K562 (cell line): ENCODE measurements at regions not wholly inside any gene's neighbourhood (a gene's known extent, or its start where the extent isn't known, plus 50 kb on each side); places are given as distances from the start of the nearest gene placed in this dataset.
A peak's percentile ranks its signal among the peaks of the same experiment; 100 is the strongest.

Source experiments
- ATAC-seq: fragments of 200-7000 bp; cut with Tn5 transposase; 3 replicates; pipeline ENCODE4 v1.9.1; 2020; ENCODE audit warnings: moderate library complexity
- BruUV-seq: library from RNA; stranded (reverse); fragments of 400-500 nt; replicated peaks from 2 replicates; lab custom pipeline; 2021; lab: Mats Ljungman, UMichigan
- CTCF ChIA-PET: fragments of 300-600 bp; formaldehyde crosslinking; extraction: SDS; loops from one replicate; lab custom pipeline; 2021; ENCODE audit warnings: low intra/inter-chr PET ratio; lab: Yijun Ruan, JAX
- POLR2A ChIA-PET: fragments of 300-600, 350-650 bp; sonication (Branson Sonifier 250); formaldehyde crosslinking; extraction: SDS; loops from one replicate; lab custom pipeline; 2021; ENCODE audit warnings: antibody characterized with exemption, inconsistent platforms; lab: Yijun Ruan, JAX
- DNase-seq, 4 experiments: peaks; one replicate each; pipeline versions ENCODE4 v3.0.0 to v3.0.0-alpha.2; 2011 to 2018; ENCODE audit warnings: low spot score in 3 of 4, mixed read lengths in 3 of 4; ENCODE audit errors: extremely low read depth in 1 of 4
- FAIRE-seq: peaks from 2 replicates; lab custom pipeline; 2011; peaks lifted over from hg19 to GRCh38; lab: Jason Lieb, UNC
- H2AFZ ChIP-seq: 2 replicates; pipeline ENCODE4 v1.6.0; 2011; ENCODE audit warnings: low read depth, low read length, control low read depth, inconsistent platforms
- H3K27ac ChIP-seq: fragments of 200-600 bp; 3 replicates; pipeline ENCODE4 v1.8.0; 2011; ENCODE audit warnings: low read depth, mild to moderate bottlenecking, control low read depth, inconsistent platforms, low read length, moderate library complexity, mixed read lengths; ENCODE audit errors: extremely low read depth
- H3K27me3 ChIP-seq, 2 experiments: fragments of 300-600 bp in 1 of 2; 2 replicates in 1 of 2; 3 replicates in 1 of 2; pipeline versions ENCODE4 v1.6.0 to v1.8.0; 2011; ENCODE audit warnings: inconsistent platforms in 2 of 2, low read length in 2 of 2, mild to moderate bottlenecking in 1 of 2, mixed read lengths in 1 of 2, moderate library complexity in 1 of 2; ENCODE audit not compliant: control insufficient read depth in 2 of 2, insufficient read depth in 2 of 2
- H3K36me3 ChIP-seq: fragments of 300-600 bp; 3 replicates; pipeline ENCODE4 v1.8.0; 2011; ENCODE audit warnings: mild to moderate bottlenecking, low read length, inconsistent platforms; ENCODE audit not compliant: control insufficient read depth, insufficient read depth
- H3K4me1 ChIP-seq, 2 experiments: fragments of 200-600 bp in 1 of 2; replicated peaks in 1 of 2; 2 replicates in 1 of 2; 3 replicates in 1 of 2; pipeline versions ENCODE4 v1.5.1 to v1.8.0; 2011; ENCODE audit warnings: inconsistent platforms in 2 of 2, low read length in 2 of 2, mild to moderate bottlenecking in 1 of 2, mixed read lengths in 1 of 2, moderate library complexity in 1 of 2; ENCODE audit not compliant: control insufficient read depth in 2 of 2, insufficient read depth in 2 of 2
- H3K4me2 ChIP-seq: 2 replicates; pipeline ENCODE4 v1.6.1; 2011; ENCODE audit warnings: low read length, control low read depth, inconsistent platforms, mixed read lengths; ENCODE audit not compliant: insufficient read depth
- H3K4me3 ChIP-seq: fragments of 200-600 bp; sonication (generic), shearing (Covaris generic); 2 replicates; pipeline ENCODE4 v1.5.1; 2016; ENCODE audit warnings: control low read depth, inconsistent platforms
- H3K79me2 ChIP-seq: fragments of 200-600 bp; 3 replicates; pipeline ENCODE4 v1.8.0; 2011; ENCODE audit warnings: low read length, inconsistent platforms; ENCODE audit not compliant: control insufficient read depth, insufficient read depth
- H3K9ac ChIP-seq, 2 experiments: 2 replicates each; pipeline versions ENCODE4 v1.6.0 to v1.6.1; 2011; ENCODE audit warnings: low read depth in 2 of 2, low read length in 2 of 2, control low read depth in 1 of 2, inconsistent platforms in 1 of 2, mild to moderate bottlenecking in 1 of 2, mixed read lengths in 1 of 2; ENCODE audit not compliant: insufficient read depth in 1 of 2
- H3K9me1 ChIP-seq: one replicate; pipeline ENCODE4 v1.6.0; 2011; ENCODE audit warnings: inconsistent platforms, mild to moderate bottlenecking, low read length, moderate library complexity; ENCODE audit not compliant: control insufficient read depth, insufficient read depth
- H3K9me3 ChIP-seq: replicated peaks from 2 replicates; pipeline ENCODE4 v1.5.1; 2011; ENCODE audit warnings: low read depth, low read length, inconsistent platforms; ENCODE audit not compliant: control insufficient read depth, insufficient read depth
- H4K20me1 ChIP-seq: replicated peaks from 2 replicates; pipeline ENCODE4 v1.6.1; 2011; ENCODE audit warnings: low read length, inconsistent platforms, mixed read lengths; ENCODE audit not compliant: control insufficient read depth, insufficient read depth
- MAFF ChIP-seq: IDR thresholded peaks from 2 replicates; pipeline ENCODE4 v1.6.1; 2012; ENCODE audit warnings: low read length, improper control_type of control experiment
- PTBP1 ChIP-seq: fragments of 200-400 bp; formaldehyde crosslinking; IDR thresholded peaks from 2 replicates; pipeline ENCODE4 v1.6.1; 2017; ENCODE audit warnings: low read depth, low read length
- SNIP1 ChIP-seq: fragments of 450-650 bp; IDR thresholded peaks from 2 replicates; pipeline ENCODE4 v1.7.1; 2017; ENCODE audit warnings: low read depth, mild to moderate bottlenecking
- ZBTB1 ChIP-seq: sonication (generic); formaldehyde crosslinking; IDR thresholded peaks from 2 replicates; pipeline ENCODE4 v1.8.1; 2023; ENCODE audit warnings: missing genetic modification reagents, low read depth, mild to moderate bottlenecking, borderline replicate concordance
- WGBS: fragments of 100-300 bp; shearing (Covaris generic); methylation state at CpG from one replicate; pipeline ENCODE4 v1.1.6; 2016; ENCODE audit warnings: low coverage, mixed read lengths; ENCODE audit not compliant: insufficient coverage; ENCODE audit errors: missing lambda C conversion rate; 5-methylcytosine and 5-hydroxymethylcytosine counted together
- in situ Hi-C: fragments of 300-500 bp; cut with MboI; formaldehyde crosslinking; loops from 4 replicates; pipeline ENCODE4 v1.15.0; 2018; ENCODE audit warnings: inconsistent platforms, mixed read lengths
- intact Hi-C: fragments of 100-400 bp; cut with micrococcal nuclease; formaldehyde crosslinking; loops from 2 replicates; pipeline ENCODE4 v1.14.2; 2022
- TF ChIP-seq, protein P1 (sequence below): fragments of 250-450 bp; sonication (Bioruptor Pico); IDR thresholded peaks from 2 replicates; pipeline ENCODE4 v1.5.0; 2021; ENCODE audit warnings: mild to moderate bottlenecking, moderate library complexity
- TF ChIP-seq, protein P2 (sequence below): fragments of 450-650 bp; formaldehyde crosslinking; IDR thresholded peaks from 2 replicates; pipeline ENCODE4 v1.4.0; 2022; ENCODE audit warnings: missing genetic modification characterization

DNA sequence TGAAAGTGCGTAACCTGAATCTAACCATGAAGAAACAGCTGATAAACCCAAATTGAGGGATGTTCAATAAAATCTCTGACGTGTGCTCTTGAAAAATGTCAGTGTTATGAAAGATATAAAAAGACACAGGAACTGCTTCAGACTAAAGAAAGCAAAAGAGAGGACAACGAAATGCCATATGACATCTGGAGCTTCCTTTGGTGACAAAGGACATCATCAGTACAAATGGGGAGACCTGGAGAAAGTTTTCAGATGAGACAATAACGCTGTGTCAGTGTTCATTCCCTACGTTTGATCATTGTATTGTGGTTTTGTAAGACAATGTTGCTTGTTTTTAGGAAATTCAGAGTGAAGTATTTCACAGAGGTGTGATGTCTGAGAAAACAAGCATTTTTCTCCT, 125.9 kb upstream of the MAP1LC3B2 start (continued):
- TF ChIP-seq, protein P1, sequence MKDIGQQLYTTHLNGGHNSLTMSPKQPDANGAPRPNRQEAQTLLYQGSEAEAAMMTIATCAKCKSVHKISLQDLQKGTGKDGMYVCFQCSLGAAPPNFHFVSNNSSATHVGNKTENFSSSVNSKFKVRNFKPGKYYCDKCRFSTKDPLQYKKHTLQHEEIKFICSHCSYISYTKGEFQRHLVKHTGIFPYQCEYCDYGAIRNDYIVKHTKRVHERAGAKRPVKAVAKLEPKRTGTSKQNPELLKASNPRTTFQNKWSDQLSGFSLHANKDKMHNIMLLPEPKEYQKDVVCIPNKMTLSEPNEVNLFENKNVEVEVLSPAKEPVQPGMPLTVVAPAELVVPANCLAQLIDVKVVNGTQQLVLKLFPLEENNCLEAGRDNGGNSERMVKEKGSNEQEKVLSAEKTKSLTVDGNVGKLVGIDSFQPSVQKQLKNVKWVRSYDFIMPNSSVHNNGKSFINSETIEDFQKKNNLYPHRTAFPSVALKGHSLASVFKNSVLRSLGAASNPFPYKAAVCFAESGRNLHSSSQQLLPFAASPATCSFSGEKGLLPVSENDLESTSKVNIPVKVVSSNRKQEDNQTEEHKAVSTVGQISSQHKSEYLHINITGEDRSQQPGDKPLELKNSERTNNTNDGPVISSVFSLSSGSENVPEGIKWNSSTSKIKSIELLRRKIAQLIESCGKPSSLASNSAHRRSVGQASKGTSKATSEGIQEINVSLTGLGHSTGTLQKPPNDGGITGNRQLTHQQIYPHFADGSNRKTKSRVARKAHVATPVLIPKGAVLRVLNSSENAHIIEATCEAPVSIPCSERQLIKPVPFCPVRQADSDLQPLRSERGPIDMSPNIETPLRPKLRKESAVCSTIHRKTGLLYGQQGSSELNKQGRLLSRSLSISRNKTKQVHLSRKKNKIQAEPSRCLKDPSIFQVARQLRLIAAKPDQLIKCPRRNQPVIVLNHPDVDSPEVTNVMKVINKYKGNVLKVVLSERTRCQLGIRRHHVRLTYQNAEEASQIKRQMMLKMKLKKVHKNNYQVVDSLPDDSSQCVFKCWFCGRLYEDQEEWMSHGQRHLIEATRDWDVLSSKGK, result no peak
- TF ChIP-seq MAFF, result no peak

DNA sequence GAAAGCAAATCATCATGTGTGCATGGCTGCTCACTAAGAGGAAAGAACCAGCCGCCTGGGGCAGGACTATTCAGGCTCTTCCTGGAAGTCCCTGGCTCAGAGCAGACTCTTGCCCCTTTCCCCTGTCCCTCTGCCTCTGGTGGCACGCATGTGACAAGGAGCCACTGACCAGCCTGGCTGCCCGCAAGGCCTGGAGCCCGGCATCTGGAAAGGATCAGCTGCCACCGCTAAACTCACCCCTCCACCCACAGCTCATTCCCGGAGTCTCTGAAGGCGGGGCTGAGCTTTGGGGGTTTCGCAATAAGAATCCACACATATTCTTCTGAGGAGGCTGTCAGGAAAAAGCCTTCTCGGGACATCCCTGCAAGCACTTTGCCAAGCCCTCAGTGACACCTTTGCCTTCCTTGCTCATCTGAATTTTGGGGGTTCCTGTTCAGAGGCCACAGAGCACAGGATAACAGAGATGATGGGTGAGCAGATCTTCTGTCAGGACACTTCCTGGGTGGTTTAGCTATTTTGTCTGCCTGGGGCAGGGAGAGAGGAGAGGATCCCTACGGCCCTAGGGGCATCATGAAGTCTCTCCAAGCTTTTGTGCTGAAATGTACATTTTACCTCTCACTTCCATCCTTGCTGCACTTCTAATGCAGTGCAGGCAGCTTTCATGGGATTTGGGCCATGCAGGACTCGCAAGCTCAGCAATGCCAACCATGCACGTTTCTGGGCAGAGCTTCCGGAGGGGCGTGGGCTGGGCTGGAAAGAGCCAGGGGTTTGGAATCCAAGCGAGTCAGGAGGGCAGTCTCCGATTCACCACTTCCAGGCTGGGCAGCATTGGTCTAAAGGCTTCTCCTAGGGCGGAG, 124.8 kb upstream of the MAP1LC3B2 start:
- no peaks in the 10 kb centered on the region for H3K36me3 ChIP-seq
- peak overlapping the region in 1 of 2 experiments; percentile 78; a peak in 3 of 4 replicates for H3K9ac ChIP-seq
- H3K4me3 ChIP-seq, result no peak overlapping the region
- POLR2A ChIA-PET, result interaction anchor here (0.6 to 0.7 kb wide), 2 partner anchors 36 to 75 kb away, joined by 3 to 4 read pairs; no protein-coding TSS in a partner anchor
- FAIRE-seq (no peak), ATAC-seq (peak; percentile 79), DNase-seq (peak; percentile 32 to 46 (median 36))
- peaks cover 6 to 13% of the 10 kb centered on the region in 2 experiments for H3K4me1 ChIP-seq
- peak overlapping the region; percentile 23; the same call in 1 of the 3 replicates for H3K27ac ChIP-seq
- H3K9me3 ChIP-seq, result no peaks in the 10 kb centered on the region; the same call in 1 of the 2 replicates
- H2AFZ ChIP-seq, result peak overlapping the region; percentile 92
- 46% methylated on average over 16 of the region's 17 CpGs for WGBS
- in situ Hi-C loops, result no loop called here
- H3K27me3 ChIP-seq, result no peaks in the 10 kb centered on the region
- peak overlapping the region; percentile 30; the same call in 1 of the 2 replicates for H3K4me2 ChIP-seq
- no TSS peak for BruUV-seq
- intact Hi-C loops, result no loop called here
- H3K9me1 ChIP-seq, result no peaks in the 10 kb centered on the region
- no peaks in the 10 kb centered on the region for H3K79me2 ChIP-seq
- H4K20me1 ChIP-seq, result no peaks in the 10 kb centered on the region
- CTCF ChIA-PET, result no interaction called here
- TF ChIP-seq PTBP1 (no peak), ZBTB1 (CRISPR knock-in tag) (no peak), SNIP1 (no peak)
- TF ChIP-seq, protein P2, sequence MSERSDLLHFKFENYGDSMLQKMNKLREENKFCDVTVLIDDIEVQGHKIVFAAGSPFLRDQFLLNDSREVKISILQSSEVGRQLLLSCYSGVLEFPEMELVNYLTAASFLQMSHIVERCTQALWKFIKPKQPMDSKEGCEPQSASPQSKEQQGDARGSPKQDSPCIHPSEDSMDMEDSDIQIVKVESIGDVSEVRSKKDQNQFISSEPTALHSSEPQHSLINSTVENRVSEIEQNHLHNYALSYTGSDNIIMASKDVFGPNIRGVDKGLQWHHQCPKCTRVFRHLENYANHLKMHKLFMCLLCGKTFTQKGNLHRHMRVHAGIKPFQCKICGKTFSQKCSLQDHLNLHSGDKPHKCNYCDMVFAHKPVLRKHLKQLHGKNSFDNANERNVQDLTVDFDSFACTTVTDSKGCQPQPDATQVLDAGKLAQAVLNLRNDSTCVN, result no peak
